ENCODE measurements at regions not wholly inside any gene's neighbourhood (a gene's known extent, or its start where the extent isn't known, plus 50 kb on each side); places are given as distances from the start of the nearest gene placed in this dataset.

DNA sequence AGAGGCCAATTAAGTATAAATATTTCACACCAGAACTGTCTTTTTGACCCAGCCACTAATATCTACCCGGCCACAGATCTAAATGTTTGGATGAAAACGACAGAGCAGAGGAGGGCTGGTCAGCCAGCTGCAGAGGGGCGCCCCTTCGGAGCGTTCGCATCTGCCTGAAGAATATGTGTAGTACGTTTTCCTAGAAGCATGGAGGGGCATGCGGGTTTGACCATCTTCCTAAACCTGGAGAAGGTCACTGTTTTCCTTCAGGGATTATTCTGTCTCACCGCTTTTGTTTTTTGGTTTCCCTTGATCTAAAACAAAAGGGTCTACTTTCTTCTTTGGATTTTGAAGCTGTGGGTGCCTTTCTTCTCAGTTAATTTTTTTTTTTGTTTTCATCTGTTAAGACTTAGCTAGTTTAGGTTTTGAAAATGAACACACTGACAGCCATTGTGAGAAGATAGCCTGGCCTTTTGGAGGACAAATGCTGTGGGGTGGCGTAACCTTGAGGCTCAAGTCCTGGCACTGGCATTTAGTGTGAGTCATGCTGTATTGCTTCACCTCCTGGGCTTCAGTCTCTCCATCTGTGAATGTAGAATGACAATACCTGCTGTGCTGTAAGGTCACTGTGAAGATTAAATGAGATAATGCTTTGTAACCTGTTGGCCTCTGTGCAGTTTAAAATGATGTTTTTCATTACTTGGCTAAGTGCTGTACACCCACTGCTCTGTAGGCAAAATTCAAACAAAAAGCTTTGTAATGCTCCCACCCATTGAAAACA lies 74.1 kb upstream of the IRF2BP2 start:
- Mint-ChIP-seq H3K36me3 (ENCODE audit: insufficient read depth) (no peaks in the 10 kb centered on the region), H3K27ac (no peak overlapping the region), H3K4me3 (no peak overlapping the region), H3K27me3 (no peaks in the 10 kb centered on the region), H3K4me1 (ENCODE audit: low read depth in 2 of 2) (no peaks in the 10 kb centered on the region), H3K9me3 (no peaks in the 10 kb centered on the region)
- ATAC-seq (replicated peaks) (no peak), DNase-seq (no peak)

DNA sequence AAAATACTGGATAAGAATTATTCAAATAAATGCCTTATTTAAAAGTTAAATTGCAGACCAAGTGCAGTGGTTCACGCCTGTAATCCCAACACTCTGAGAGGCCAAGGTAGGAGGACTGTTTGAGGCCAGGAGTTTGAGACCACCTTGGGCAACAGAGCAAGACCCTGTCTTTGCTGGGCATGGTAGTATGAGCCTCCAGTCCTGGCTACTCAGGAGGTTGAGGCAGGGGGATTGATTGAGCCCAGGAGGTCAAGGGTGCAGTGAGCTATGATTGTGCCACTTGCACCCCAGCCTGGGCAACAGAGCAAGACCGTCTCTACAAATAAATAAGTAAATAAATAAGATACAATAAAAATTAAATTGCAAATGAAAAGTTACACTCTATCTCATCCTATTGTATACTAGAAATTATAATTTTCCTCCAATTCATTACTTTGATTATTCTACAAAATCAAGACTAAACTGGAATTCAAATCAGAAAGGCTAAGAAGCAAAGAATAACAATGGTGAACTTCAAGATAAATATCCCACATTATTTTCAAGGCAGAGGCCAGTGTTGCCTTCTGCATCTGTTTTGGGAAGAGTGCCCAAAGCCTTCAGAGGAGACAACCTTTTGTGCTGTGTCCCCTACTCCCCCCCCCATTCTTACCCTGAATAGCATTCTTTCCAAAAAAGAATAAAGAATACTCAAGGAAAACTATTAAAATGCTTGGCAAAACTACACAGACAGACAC lies 73.3 kb upstream of the IRF2BP2 start:
- H3K9me3 Mint-ChIP-seq, result no peaks in the 10 kb centered on the region
- no peak overlapping the region for H3K27ac Mint-ChIP-seq

DNA sequence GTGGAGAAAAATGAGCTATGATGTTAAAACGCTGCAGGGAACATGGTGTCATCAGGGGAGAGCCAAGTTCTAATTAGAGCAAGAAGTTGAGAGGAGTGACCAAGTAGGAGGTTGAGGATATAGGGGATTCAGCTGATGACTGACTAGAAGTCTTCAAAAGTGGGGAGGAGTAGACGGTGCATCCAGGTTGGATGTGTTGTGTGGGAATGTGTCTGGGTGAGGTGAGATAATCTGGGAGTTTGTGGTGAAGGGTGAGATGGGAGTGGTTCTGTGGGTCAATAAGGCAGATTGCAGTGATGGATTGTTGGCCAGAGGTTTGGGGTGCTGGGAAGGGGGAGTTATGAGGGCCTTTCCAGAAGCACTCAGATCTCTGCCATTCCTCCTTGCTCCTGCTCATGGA lies 72.0 kb upstream of the IRF2BP2 start:
- no peaks in the 10 kb centered on the region for H3K4me1 Mint-ChIP-seq (ENCODE audit: low read depth in 2 of 2)
- DNase-seq (no peak), ATAC-seq (replicated peaks) (no peak)
- H3K27me3 Mint-ChIP-seq, result no peaks in the 10 kb centered on the region
- H3K4me3 Mint-ChIP-seq, result no peak overlapping the region
- H3K9me3 Mint-ChIP-seq, result no peaks in the 10 kb centered on the region
- H3K27ac Mint-ChIP-seq, result no peak overlapping the region
- H3K36me3 Mint-ChIP-seq (ENCODE audit: insufficient read depth), result no peaks in the 10 kb centered on the region

More for the DNA sequence above, 73.3 kb upstream of the IRF2BP2 start:
- Mint-ChIP-seq H3K27me3 (no peaks in the 10 kb centered on the region), H3K4me3 (no peak overlapping the region), H3K4me1 (ENCODE audit: low read depth in 2 of 2) (no peaks in the 10 kb centered on the region), H3K36me3 (ENCODE audit: insufficient read depth) (no peaks in the 10 kb centered on the region)
- no peak for ATAC-seq (replicated peaks)
- no peak for DNase-seq

- ATAC-seq (replicated peaks) (no peak), DNase-seq (no peak)
- Mint-ChIP-seq H3K27me3 (no peaks in the 10 kb centered on the region), H3K9me3 (no peaks in the 10 kb centered on the region), H3K4me3 (no peak overlapping the region), H3K27ac (no peak overlapping the region), H3K4me1 (ENCODE audit: low read depth in 2 of 2) (peaks cover under 1 to 2% of the 10 kb centered on the region in 2 donors), H3K36me3 (ENCODE audit: insufficient read depth) (no peaks in the 10 kb centered on the region)
Measured at GRCh38 chr1:234681065-234681464, 71.1 kb upstream of the IRF2BP2 start.

DNA sequence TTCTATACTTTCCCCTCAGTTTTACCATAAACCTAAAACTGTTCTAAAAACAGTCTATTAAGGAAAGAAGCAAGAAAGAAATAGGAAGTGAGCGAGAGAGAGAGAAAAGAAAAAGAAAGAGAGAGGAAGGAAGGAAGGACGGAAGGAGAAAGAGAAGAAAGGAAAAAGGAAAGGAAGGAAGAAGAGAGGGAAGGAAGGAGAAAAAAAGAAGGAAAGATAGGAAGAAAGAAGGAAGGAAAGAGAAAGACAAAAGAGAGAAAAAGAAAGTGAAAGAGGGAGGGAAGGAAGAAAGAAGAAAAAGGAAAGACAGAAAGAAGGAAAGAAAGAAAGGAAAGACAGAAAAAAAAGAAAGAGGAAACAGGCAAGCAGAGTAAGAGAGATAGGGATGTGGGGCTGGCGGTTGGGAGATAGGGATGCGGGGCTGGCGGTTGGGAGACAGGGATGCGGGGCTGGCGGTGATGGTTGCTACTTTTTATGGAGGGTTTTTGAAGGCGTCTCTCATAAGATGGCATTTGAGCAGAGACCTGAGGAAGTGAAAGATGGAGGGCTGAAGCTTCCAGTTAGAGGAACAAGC lies 70.4 kb upstream of the IRF2BP2 start:
- Mint-ChIP-seq H3K27ac (no peak overlapping the region), H3K4me1 (ENCODE audit: low read depth in 2 of 2) (peaks cover 4 to 8% of the 10 kb centered on the region in 2 donors), H3K9me3 (no peaks in the 10 kb centered on the region), H3K4me3 (no peak overlapping the region), H3K27me3 (no peaks in the 10 kb centered on the region), H3K36me3 (ENCODE audit: insufficient read depth) (no peaks in the 10 kb centered on the region)
- DNase-seq (no peak), ATAC-seq (replicated peaks) (no peak)

DNA sequence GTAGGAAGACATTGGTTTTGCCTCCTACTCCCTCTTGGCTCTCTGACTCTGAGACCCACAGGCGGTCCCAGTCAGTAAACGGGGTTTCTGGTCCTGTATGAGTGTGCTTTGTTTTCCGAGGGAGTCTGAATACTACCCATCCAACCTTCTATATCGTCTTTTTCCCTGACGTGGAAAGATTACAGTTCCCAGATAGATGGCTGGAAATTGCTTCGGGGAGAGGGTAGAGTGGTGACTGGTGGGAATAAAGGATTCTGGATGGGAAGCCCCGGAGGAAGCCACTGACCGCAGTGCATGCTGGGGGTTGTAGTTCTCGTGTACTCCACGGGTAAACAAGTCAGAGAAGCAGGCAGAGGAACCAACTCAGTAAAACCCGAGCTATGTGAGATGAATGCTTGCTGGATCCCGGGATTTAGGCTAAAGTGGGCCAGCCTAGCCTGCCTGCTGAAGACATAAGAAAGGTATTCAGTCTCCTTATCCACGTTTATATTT lies 66.2 kb upstream of the IRF2BP2 start:
- H3K27ac Mint-ChIP-seq, result peak overlapping the region in 1 of 2 donors; percentile 19
- no peaks in the 10 kb centered on the region for H3K36me3 Mint-ChIP-seq (ENCODE audit: insufficient read depth)
- H3K9me3 Mint-ChIP-seq, result no peaks in the 10 kb centered on the region
- ATAC-seq (replicated peaks), result peak; percentile 58
- H3K4me1 Mint-ChIP-seq (ENCODE audit: low read depth in 2 of 2), result peaks cover 4 to 8% of the 10 kb centered on the region in 2 donors
- H3K27me3 Mint-ChIP-seq, result no peaks in the 10 kb centered on the region
- peak; percentile 28 to 52 (median 29) for DNase-seq
- peak overlapping the region; percentile 58 to 64 for H3K4me3 Mint-ChIP-seq

DNA sequence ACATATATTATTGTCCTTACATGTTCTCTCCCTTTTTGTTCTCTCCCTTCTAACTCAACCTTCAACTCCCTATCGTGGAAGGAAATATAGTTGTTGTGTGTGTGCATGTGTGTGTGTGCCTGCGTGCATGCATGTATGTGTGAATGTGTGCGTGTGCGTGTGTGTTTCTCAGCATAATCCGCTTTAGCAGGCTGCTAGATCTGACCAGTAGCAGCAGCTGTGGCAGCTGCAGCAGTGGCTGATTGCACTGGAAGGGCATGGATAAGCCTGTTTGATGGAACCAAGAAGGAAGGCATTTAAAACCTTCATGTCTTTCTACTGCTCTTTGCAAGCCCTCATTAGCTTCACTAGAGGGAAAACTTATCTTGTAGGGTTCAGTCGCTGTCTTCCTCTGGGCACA lies 65.6 kb upstream of the IRF2BP2 start:
- no peaks in the 10 kb centered on the region for H3K36me3 Mint-ChIP-seq (ENCODE audit: insufficient read depth)
- no peaks in the 10 kb centered on the region for H3K27me3 Mint-ChIP-seq
- H3K9me3 Mint-ChIP-seq, result no peaks in the 10 kb centered on the region
- peak overlapping the region in 1 of 2 donors; percentile 19 for H3K27ac Mint-ChIP-seq
- H3K4me3 Mint-ChIP-seq, result peak overlapping the region; percentile 58 to 64
- no peak for ATAC-seq (replicated peaks)
- peaks cover 4 to 8% of the 10 kb centered on the region in 2 donors for H3K4me1 Mint-ChIP-seq (ENCODE audit: low read depth in 2 of 2)
- no peak for DNase-seq

- no peaks in the 10 kb centered on the region for H3K27me3 Mint-ChIP-seq
- no peak for DNase-seq
- H3K4me3 Mint-ChIP-seq, result no peak overlapping the region
- H3K27ac Mint-ChIP-seq, result no peak overlapping the region
- H3K36me3 Mint-ChIP-seq (ENCODE audit: insufficient read depth), result no peaks in the 10 kb centered on the region
- H3K9me3 Mint-ChIP-seq, result no peaks in the 10 kb centered on the region
- no peak for ATAC-seq (replicated peaks)
- peaks cover 4 to 8% of the 10 kb centered on the region in 2 donors for H3K4me1 Mint-ChIP-seq (ENCODE audit: low read depth in 2 of 2)
Measured at GRCh38 chr1:234675006-234675405, 65.0 kb upstream of the IRF2BP2 start.

DNA sequence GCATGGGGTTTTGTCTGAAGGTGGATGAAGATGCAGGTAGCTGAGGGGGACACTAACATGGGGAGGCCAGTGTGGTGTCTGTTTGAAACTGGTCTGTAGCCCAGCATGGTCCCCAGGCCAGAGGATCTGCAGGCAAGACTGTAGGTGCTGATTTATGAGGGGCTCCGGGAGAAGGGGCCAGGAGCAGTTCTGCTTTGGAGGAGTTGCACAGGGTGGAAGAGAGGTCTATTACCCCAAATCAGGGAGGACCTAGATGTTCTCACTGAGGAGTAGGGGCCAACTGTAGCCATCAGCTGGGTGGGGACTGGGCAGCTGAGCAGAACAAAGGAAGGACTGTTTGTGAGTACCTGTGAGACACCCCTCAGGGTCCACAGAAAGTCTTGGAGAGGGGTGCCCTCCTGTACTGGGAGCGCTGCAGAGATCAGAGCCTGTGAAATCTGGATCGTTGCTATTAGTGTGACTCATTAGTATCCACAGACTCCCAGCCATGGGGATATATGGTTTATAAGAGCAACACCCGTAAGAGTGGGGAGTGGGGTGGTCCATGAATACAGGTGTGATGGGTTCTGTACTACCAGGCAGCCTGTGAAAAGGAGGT lies 64.3 kb upstream of the IRF2BP2 start:
- peaks cover 4 to 8% of the 10 kb centered on the region in 2 donors for H3K4me1 Mint-ChIP-seq (ENCODE audit: low read depth in 2 of 2)
- ATAC-seq (replicated peaks) (no peak), DNase-seq (no peak)
- H3K27ac Mint-ChIP-seq, result no peak overlapping the region
- no peaks in the 10 kb centered on the region for H3K36me3 Mint-ChIP-seq (ENCODE audit: insufficient read depth)
- H3K9me3 Mint-ChIP-seq, result no peaks in the 10 kb centered on the region
- H3K27me3 Mint-ChIP-seq, result no peaks in the 10 kb centered on the region
- no peak overlapping the region for H3K4me3 Mint-ChIP-seq

DNA sequence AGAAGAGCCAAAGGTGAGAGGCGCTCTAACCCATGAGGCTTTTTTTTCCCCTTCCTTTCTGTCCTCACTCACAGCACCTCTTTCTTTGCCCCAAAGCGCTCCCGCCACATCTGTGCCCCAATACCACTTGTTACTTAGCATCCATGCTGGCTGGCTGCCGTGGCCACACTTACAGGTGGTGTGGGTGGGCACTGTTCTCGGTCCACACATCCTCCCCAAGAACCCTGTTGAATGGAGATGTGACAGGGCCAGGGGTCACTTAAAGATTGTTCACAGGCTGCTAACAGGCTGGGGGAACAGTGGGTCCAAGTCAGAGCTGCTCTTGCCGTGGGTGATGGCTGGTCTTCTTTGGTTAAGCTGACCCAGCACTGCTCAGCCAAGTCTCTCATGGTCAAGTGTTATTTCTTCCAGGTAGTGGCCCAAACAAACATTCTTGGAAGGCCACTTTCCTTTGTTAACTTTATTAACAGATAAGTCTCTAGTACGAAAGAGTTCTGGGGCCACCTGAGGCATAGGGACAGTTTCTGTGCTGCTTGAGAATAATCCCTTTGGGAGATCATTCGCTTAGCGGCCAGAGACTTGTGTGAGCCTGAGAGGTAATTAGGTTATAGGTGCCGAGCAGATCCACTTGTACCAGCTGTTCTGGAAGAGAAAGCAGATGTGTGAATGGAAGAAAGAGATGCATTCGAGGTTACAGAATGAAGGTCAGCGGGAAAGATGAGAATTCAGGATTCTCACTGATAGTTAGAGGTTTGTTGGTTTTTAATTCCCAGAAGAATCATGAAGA lies 62.6 kb upstream of the IRF2BP2 start:
- no peak for ATAC-seq (replicated peaks)
- H3K4me1 Mint-ChIP-seq (ENCODE audit: low read depth in 2 of 2), result peaks cover 4 to 8% of the 10 kb centered on the region in 2 donors
- H3K36me3 Mint-ChIP-seq (ENCODE audit: insufficient read depth), result no peaks in the 10 kb centered on the region
- H3K27ac Mint-ChIP-seq, result no peak overlapping the region
- H3K4me3 Mint-ChIP-seq, result no peak overlapping the region
- H3K9me3 Mint-ChIP-seq, result no peaks in the 10 kb centered on the region
- no peaks in the 10 kb centered on the region for H3K27me3 Mint-ChIP-seq
- DNase-seq, result no peak

DNA sequence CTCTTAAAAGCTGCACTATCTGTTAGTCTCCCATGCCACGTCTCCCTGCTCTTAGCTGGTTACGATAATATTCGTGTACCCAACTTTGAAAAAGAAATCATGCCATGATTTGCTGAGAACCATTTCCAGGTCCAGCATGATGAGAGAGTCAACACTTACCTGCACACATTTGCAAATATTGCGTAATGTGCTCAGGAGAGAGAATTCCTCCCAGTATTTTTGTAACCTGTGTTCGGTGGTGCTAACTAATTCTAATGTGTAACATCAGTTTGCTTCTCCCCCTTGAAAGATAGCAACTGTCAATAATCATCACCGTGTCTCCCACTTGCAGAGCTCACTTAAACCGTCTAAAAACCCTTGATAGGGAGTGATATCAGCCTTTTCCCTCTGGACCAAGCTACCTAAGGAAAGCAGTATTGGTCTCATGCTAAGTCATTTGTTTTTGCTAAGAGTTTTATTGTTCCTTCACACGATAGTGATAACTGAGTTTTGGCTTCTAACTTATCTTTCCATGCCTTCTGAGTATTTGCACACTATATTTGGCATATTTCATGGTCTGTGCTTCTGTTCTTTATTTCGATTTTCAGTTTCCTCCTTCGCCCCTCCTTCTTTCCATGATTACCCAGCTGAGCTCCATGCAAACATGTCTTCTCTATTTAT lies 61.1 kb upstream of the IRF2BP2 start:
- ATAC-seq (replicated peaks), result no peak

GRCh38 chr1:234669499-234669898 lies 59.5 kb upstream of the IRF2BP2 start:
- no peaks in the 10 kb centered on the region for H3K4me1 Mint-ChIP-seq (ENCODE audit: low read depth in 2 of 2)
- H3K27me3 Mint-ChIP-seq, result no peaks in the 10 kb centered on the region
- no peak overlapping the region for H3K27ac Mint-ChIP-seq
- DNase-seq (no peak), ATAC-seq (replicated peaks) (no peak)
- no peak overlapping the region for H3K4me3 Mint-ChIP-seq
- no peaks in the 10 kb centered on the region for H3K9me3 Mint-ChIP-seq
- H3K36me3 Mint-ChIP-seq (ENCODE audit: insufficient read depth), result peaks cover 4% of the 10 kb centered on the region

More for the DNA sequence above, 61.1 kb upstream of the IRF2BP2 start:
- DNase-seq, result no peak
- Mint-ChIP-seq H3K27me3 (no peaks in the 10 kb centered on the region), H3K4me1 (ENCODE audit: low read depth in 2 of 2) (peaks cover 3 to 7% of the 10 kb centered on the region in 2 donors), H3K4me3 (no peak overlapping the region), H3K27ac (no peak overlapping the region), H3K36me3 (ENCODE audit: insufficient read depth) (no peaks in the 10 kb centered on the region), H3K9me3 (no peaks in the 10 kb centered on the region)

Data from effector memory CD8-positive, alpha-beta T cell (primary cell).